CD8-positive, alpha-beta memory T cell (primary cell): ENCODE measurements at regions not wholly inside any gene's neighbourhood (a gene's known extent, or its start where the extent isn't known, plus 50 kb on each side); places are given as distances from the start of the nearest gene placed in this dataset.
A peak's percentile ranks its signal among the peaks of the same experiment; 100 is the strongest.

Experiments used
- CTCF ChIA-PET: fragments of 350-600 bp; sonication (Branson Sonifier 250); formaldehyde crosslinking; loops from one replicate; lab custom pipeline; 2021; ENCODE audit warnings: antibody characterized with exemption; lab: Charles Lee
- POLR2A ChIA-PET: fragments of 350-600 bp; sonication (Branson Sonifier 250); formaldehyde crosslinking; loops from one replicate; lab custom pipeline; 2021; ENCODE audit warnings: antibody characterized with exemption; lab: Charles Lee
- DNase-seq, 5 donors: peaks; one replicate each; pipeline versions ENCODE4 v3.0.0 to v3.0.0-alpha.2; 2020 to 2022; ENCODE audit warnings: mixed read lengths in 1 of 5
- H3K27ac ChIP-seq: one replicate; pipeline ENCODE4 v1.7.0; 2013; ENCODE audit warnings: low read depth, mild to moderate bottlenecking, low read length, moderate library complexity
- H3K27me3 ChIP-seq: 2 replicates; pipeline ENCODE4 v1.7.0; 2013; ENCODE audit warnings: low read length, mild to moderate bottlenecking; ENCODE audit not compliant: insufficient read depth, poor library complexity, severe bottlenecking
- H3K36me3 ChIP-seq: 2 replicates; pipeline ENCODE4 v1.7.0; 2013; ENCODE audit warnings: mild to moderate bottlenecking, low read length, moderate library complexity; ENCODE audit not compliant: insufficient read depth
- H3K4me1 ChIP-seq: 2 replicates; pipeline ENCODE4 v1.7.0; 2013; ENCODE audit warnings: mild to moderate bottlenecking, low read length, moderate library complexity; ENCODE audit not compliant: insufficient read depth
- H3K4me3 ChIP-seq: 2 replicates; pipeline ENCODE4 v1.7.0; 2013; ENCODE audit warnings: mild to moderate bottlenecking, low read length
- H3K9me3 ChIP-seq: 2 replicates; pipeline ENCODE4 v1.7.0; 2013; ENCODE audit warnings: mild to moderate bottlenecking, low read length
- H3K27ac Mint-ChIP-seq, 8 donors: one replicate each; pipeline ENCODE4 v1.8.0; 2020 to 2021; ENCODE audit warnings: mixed read lengths in 8 of 8, mild to moderate bottlenecking in 6 of 8, inconsistent platforms in 3 of 8, moderate library complexity in 3 of 8
- H3K27me3 Mint-ChIP-seq, 2 donors: one replicate each; pipeline ENCODE4 v1.8.0; 2020 to 2021; ENCODE audit warnings: mixed read lengths in 2 of 2, mild to moderate bottlenecking in 1 of 2, moderate library complexity in 1 of 2
- H3K36me3 Mint-ChIP-seq, 3 donors: one replicate each; pipeline ENCODE4 v1.8.0; 2020 to 2021; ENCODE audit warnings: mixed read lengths in 3 of 3, inconsistent platforms in 1 of 3, mild to moderate bottlenecking in 1 of 3
- H3K4me1 Mint-ChIP-seq, 3 donors: one replicate each; pipeline ENCODE4 v1.8.0; 2020 to 2021; ENCODE audit warnings: mixed read lengths in 3 of 3, inconsistent platforms in 1 of 3, mild to moderate bottlenecking in 1 of 3
- H3K4me3 Mint-ChIP-seq, 7 donors: one replicate each; pipeline ENCODE4 v1.8.0; 2020 to 2021; ENCODE audit warnings: mixed read lengths in 7 of 7, mild to moderate bottlenecking in 6 of 7, moderate library complexity in 4 of 7, inconsistent platforms in 2 of 7
- H3K9me3 Mint-ChIP-seq, 5 donors: one replicate each; pipeline ENCODE4 v1.8.0; 2020 to 2022; ENCODE audit warnings: mixed read lengths in 5 of 5, mild to moderate bottlenecking in 3 of 5, moderate library complexity in 2 of 5, inconsistent platforms in 1 of 5

DNA sequence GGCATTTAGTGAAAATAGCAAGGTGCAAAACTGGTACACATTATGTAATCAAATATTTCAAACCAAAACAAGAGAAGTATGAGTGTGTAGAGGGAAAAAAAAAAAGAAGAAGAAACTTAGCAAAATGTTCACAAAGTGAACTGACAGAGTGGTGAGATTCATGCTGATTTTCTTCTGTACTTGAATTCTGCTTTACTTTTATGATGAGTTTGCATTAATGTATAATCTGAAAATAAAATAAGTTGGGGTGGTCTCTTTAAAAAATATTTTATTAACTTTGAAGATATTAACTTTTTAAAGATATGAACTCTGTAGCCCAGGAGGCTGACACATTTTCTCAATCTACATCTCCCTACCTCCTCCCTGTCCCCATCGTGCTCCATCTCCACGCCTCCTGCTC, 185.1 kb downstream of the QDPR start:
- Histone ChIP-seq H3K36me3 (no peaks in the 10 kb centered on the region), H3K27me3 (no peaks in the 10 kb centered on the region), H3K4me3 (no peak overlapping the region), H3K27ac (no peak overlapping the region), H3K4me1 (peaks cover 10% of the 10 kb centered on the region), H3K9me3 (no peaks in the 10 kb centered on the region)
- ChIA-PET CTCF (no interaction called here), POLR2A (no interaction called here)
- Mint-ChIP-seq H3K36me3 (no peaks in the 10 kb centered on the region), H3K4me1 (peaks cover 6 to 9% (median 8%) of the 10 kb centered on the region in 3 donors), H3K27ac (no peak overlapping the region), H3K9me3 (no peaks in the 10 kb centered on the region), H3K27me3 (peaks cover 2 to 3% of the 10 kb centered on the region in 2 donors), H3K4me3 (no peak overlapping the region)
- no peak for DNase-seq

DNA sequence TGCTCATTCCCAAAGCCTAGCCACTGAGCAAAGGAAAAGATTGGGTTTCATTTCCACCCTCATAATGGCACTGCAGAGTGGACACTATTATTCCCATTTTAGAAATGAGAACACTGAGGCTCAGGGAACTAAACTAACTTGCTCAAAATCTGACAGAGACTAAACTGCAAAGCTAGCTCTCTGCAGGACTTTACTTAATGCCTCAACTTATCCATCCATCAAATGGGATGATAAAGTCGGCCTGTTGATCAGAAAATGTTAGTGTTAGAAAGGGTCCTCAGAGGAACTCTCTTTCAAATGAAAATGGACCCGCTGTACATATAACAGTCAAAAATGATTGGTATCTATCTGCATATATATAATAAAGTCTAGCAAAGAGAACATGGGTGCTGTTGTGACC, 186.8 kb downstream of the QDPR start:
- peaks cover 6 to 9% (median 8%) of the 10 kb centered on the region in 3 donors for H3K4me1 Mint-ChIP-seq
- H3K4me3 Mint-ChIP-seq = no peak overlapping the region
- CTCF ChIA-PET = interaction anchor here (0.6 to 1.6 kb wide), 3 partner anchors 8 to 147 kb away, joined by 3 to 4 read pairs (median 3); no protein-coding TSS in a partner anchor

DNA sequence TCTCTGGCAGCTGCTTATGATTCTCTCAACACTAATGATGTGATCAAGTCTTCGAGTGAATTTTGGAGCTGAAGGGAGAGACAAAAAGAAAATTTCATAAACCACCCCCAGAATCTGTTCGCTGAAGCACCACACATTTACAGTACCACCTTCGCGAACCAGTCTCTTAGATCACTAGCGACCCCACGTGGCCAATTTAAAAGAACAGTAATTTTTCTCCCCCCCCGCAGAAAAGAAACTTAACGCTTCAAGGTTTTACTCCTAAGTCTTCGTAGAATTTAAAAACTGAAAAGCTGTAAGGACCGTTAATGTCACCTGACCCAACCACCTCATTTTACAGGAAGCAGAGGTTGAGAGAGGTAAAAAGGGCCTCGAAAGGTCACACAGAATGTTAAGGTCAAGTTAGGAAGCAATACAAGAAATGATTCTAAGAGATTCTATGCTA, 187.5 kb downstream of the QDPR start:
- Mint-ChIP-seq H3K9me3 (peaks cover 0 to 3% (median 0%) of the 10 kb centered on the region in 5 donors), H3K4me1 (peaks cover 6 to 9% (median 8%) of the 10 kb centered on the region in 3 donors), H3K27ac (peak overlapping the region in 4 of 8 donors; percentile 30 to 72 (median 56)), H3K4me3 (peak overlapping the region in 6 of 7 donors; percentile 10 to 67 (median 49)), H3K36me3 (no peaks in the 10 kb centered on the region), H3K27me3 (peaks cover 3 to 4% of the 10 kb centered on the region in 2 donors)
- Histone ChIP-seq H3K36me3 (no peaks in the 10 kb centered on the region), H3K27ac (no peak overlapping the region), H3K4me1 (peaks cover 10% of the 10 kb centered on the region), H3K4me3 (no peak overlapping the region), H3K9me3 (no peaks in the 10 kb centered on the region), H3K27me3 (no peaks in the 10 kb centered on the region)
- CTCF ChIA-PET = interaction anchor here (0.6 to 1.6 kb wide), 5 partner anchors 8 to 148 kb away, joined by 3 to 4 read pairs (median 3); no protein-coding TSS in a partner anchor
- peak; percentile 6 to 50 (median 21) for DNase-seq
- POLR2A ChIA-PET = no interaction called here

More for the DNA sequence above, 186.8 kb downstream of the QDPR start:
- no peaks in the 10 kb centered on the region for H3K27me3 ChIP-seq
- POLR2A ChIA-PET = no interaction called here
- Mint-ChIP-seq H3K27me3 (peaks cover 3 to 4% of the 10 kb centered on the region in 2 donors), H3K36me3 (no peaks in the 10 kb centered on the region), H3K27ac (no peak overlapping the region), H3K9me3 (no peaks in the 10 kb centered on the region)
- H3K4me1 ChIP-seq = peaks cover 10% of the 10 kb centered on the region
- no peak for DNase-seq
- H3K27ac ChIP-seq = no peak overlapping the region
- H3K9me3 ChIP-seq = no peaks in the 10 kb centered on the region
- no peaks in the 10 kb centered on the region for H3K36me3 ChIP-seq
- no peak overlapping the region for H3K4me3 ChIP-seq

DNA sequence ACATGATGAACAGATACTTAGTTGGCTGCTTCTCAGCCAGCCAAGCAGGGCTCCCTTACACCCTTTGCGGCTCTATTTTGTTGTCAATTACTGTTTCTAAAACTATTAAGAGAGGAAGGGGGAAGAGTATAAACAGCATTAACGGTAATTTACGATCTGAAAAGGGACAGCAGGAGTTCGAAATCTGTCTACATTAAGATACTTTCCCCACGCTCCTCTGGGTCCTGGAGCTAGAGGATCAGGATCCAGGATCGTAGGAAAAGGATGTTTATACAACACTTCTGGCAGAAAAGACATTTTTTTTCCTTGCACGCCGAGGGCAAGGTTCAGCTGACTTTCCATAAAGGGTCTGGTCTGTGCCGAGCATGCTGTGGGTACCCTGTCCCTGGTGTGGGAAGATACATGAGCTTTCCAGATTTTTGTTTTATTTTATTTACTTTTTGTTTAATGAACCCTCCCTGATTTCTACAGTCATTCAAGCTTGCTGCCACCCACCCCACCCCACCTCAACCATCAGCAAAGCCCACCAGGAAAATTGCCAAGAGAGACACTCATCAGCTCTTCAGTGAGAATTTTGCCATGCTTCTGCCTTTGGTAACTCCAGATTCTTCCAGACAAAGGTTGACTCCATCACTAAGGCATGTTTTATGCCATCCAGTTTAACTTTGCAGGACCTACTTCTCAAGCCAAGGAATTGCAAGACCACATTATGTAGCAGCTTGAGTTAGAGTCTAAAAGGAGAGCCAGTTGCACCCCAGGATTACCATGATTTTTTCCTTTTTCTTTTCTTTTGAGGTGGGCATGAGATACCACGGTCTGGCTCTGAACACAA, 188.1 kb downstream of the QDPR start:
- CTCF ChIA-PET = interaction anchor here (0.8 to 1.6 kb wide), 3 partner anchors 8 to 107 kb away, joined by 3 to 4 read pairs (median 4); no protein-coding TSS in a partner anchor
- Histone ChIP-seq H3K36me3 (no peaks in the 10 kb centered on the region), H3K9me3 (no peaks in the 10 kb centered on the region), H3K4me1 (peaks cover 10% of the 10 kb centered on the region), H3K27me3 (no peaks in the 10 kb centered on the region), H3K27ac (no peak overlapping the region), H3K4me3 (no peak overlapping the region)
- Mint-ChIP-seq H3K27me3 (peaks cover 3 to 4% of the 10 kb centered on the region in 2 donors), H3K4me3 (peak overlapping the region in 4 of 7 donors; percentile 14 to 67 (median 54)), H3K36me3 (no peaks in the 10 kb centered on the region), H3K9me3 (peaks cover 0 to 3% (median 0%) of the 10 kb centered on the region in 5 donors), H3K4me1 (peaks cover 6 to 9% (median 8%) of the 10 kb centered on the region in 3 donors), H3K27ac (peak overlapping the region in 1 of 8 donors; percentile 72)
- no peak for DNase-seq
- POLR2A ChIA-PET = no interaction called here

DNA sequence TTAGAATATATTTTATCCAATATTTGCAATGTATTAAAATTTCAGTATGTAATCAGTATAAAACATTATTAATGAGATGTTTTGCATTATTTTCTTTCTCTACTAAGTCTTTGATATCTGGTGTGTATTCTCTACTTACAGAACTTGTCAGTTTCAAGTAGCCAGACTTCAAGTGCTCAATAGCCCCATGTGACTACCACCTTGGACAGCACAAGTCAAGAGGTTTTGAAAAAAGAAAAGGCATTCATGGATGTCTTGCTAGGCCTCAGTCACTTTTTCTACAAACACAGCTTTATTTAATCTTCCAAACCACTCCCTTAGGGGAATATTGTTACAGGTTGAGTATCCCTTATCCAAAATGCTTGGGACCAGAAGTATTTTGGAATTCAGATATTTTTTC, 189.4 kb downstream of the QDPR start:
- no peaks in the 10 kb centered on the region for H3K27me3 ChIP-seq
- peaks cover 10% of the 10 kb centered on the region for H3K4me1 ChIP-seq
- no peaks in the 10 kb centered on the region for H3K9me3 ChIP-seq
- H3K27ac ChIP-seq = no peak overlapping the region
- H3K4me3 ChIP-seq = no peak overlapping the region
- Mint-ChIP-seq H3K4me3 (no peak overlapping the region), H3K36me3 (no peaks in the 10 kb centered on the region), H3K4me1 (peaks cover 6 to 9% (median 8%) of the 10 kb centered on the region in 3 donors), H3K27me3 (peaks cover 3 to 5% of the 10 kb centered on the region in 2 donors), H3K27ac (no peak overlapping the region), H3K9me3 (peaks cover 0 to 3% (median 0%) of the 10 kb centered on the region in 5 donors)
- H3K36me3 ChIP-seq = no peaks in the 10 kb centered on the region
- POLR2A ChIA-PET = no interaction called here
- CTCF ChIA-PET = no interaction called here
- DNase-seq = no peak

DNA sequence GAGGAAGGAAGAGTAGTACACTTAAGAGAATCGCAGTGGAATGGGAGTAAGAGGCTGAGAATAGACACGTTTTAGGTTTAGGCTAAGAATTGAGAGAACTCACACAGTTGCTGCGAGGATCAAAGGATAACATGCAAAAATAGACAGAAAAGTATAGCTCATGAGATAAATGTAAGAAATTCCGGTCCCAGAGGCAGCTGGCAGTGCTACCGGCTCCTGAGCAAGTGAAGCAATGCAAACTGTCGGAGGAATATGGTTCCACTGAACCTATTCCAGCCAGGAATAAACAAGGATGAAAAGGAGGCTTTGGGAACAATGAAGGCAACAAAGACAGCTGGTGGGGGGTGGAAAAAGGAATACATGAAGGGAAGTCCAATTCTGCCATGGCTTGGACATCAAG, 191.8 kb downstream of the QDPR start:
- CTCF ChIA-PET = no interaction called here
- Histone ChIP-seq H3K9me3 (no peaks in the 10 kb centered on the region), H3K4me1 (peaks cover 10% of the 10 kb centered on the region), H3K36me3 (no peaks in the 10 kb centered on the region), H3K27ac (no peak overlapping the region), H3K4me3 (no peak overlapping the region), H3K27me3 (no peaks in the 10 kb centered on the region)
- H3K36me3 Mint-ChIP-seq = no peaks in the 10 kb centered on the region
- peaks cover 7 to 15% of the 10 kb centered on the region in 2 donors for H3K27me3 Mint-ChIP-seq
- H3K4me3 Mint-ChIP-seq = no peak overlapping the region
- POLR2A ChIA-PET = no interaction called here
- DNase-seq = no peak
- H3K9me3 Mint-ChIP-seq = peaks cover 0 to 3% (median 0%) of the 10 kb centered on the region in 5 donors
- no peak overlapping the region for H3K27ac Mint-ChIP-seq
- H3K4me1 Mint-ChIP-seq = peaks cover 6 to 9% (median 8%) of the 10 kb centered on the region in 3 donors

DNA sequence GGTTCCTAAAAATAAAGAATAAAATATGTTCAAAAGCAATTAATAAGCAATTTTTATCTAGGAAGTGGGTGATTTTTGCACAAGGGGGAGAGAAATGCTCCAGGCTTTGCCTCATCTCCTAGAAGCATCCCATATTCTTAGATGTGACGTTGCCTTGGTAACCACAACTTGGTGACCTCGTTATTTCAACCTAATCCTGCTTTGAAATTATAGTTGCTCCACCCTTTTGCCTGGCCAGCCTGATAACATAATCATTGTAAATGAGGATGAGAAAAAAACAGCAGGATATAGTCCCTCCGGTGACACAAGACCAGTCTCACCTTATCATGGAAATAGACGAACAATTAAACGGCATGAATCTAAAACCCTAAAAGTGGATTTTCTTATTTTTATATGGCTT, 194.4 kb downstream of the QDPR start:
- Histone ChIP-seq H3K4me3 (no peak overlapping the region), H3K9me3 (no peaks in the 10 kb centered on the region), H3K4me1 (no peaks in the 10 kb centered on the region), H3K27me3 (no peaks in the 10 kb centered on the region), H3K27ac (no peak overlapping the region), H3K36me3 (no peaks in the 10 kb centered on the region)
- Mint-ChIP-seq H3K4me1 (no peaks in the 10 kb centered on the region), H3K27me3 (peaks cover 5 to 15% of the 10 kb centered on the region in 2 donors), H3K27ac (no peak overlapping the region), H3K36me3 (no peaks in the 10 kb centered on the region), H3K9me3 (peaks cover 0 to 3% (median 0%) of the 10 kb centered on the region in 5 donors), H3K4me3 (no peak overlapping the region)
- POLR2A ChIA-PET = no interaction called here
- no peak for DNase-seq
- CTCF ChIA-PET = no interaction called here

DNA sequence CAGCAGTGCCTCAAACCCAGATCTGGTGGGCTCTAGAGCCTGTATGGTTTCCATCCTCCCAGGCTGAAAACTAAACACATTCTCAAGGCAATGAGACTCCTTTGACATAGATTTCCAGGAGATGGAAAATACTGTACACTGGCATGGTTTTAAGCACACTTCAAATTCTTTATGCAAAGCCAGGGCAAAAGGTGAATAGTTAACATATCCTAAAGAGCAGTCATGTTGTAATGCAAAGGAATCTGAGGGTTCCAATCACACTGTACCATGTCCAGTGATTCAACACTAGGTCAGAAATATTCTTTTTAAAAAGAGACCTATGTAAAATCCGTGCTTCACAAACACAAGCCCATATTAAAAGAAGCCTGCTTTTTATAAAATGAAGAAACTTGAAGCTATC, 195.3 kb downstream of the QDPR start:
- H3K36me3 Mint-ChIP-seq = no peaks in the 10 kb centered on the region
- Histone ChIP-seq H3K9me3 (no peaks in the 10 kb centered on the region), H3K36me3 (no peaks in the 10 kb centered on the region), H3K27ac (no peak overlapping the region), H3K27me3 (no peaks in the 10 kb centered on the region), H3K4me3 (no peak overlapping the region), H3K4me1 (no peaks in the 10 kb centered on the region)
- H3K9me3 Mint-ChIP-seq = peaks cover 0 to 3% (median 0%) of the 10 kb centered on the region in 5 donors
- ChIA-PET POLR2A (no interaction called here), CTCF (no interaction called here)
- no peaks in the 10 kb centered on the region for H3K4me1 Mint-ChIP-seq
- H3K27me3 Mint-ChIP-seq = peaks cover 5 to 15% of the 10 kb centered on the region in 2 donors
- H3K27ac Mint-ChIP-seq = no peak overlapping the region
- no peak overlapping the region for H3K4me3 Mint-ChIP-seq
- DNase-seq = no peak
